A549 (cell line): ENCODE measurements at regions not wholly inside any gene's neighbourhood (a gene's known extent, or its start where the extent isn't known, plus 50 kb on each side); places are given as distances from the start of the nearest gene placed in this dataset.

Source experiments
- ATAC-seq, 2 experiments: fragments of 200-7000 bp in 1 of 2; fragments of >200 bp in 1 of 2; cut with Nextera tagmentation in 1 of 2; cut with Tn5 transposase in 1 of 2; 3 replicates each; pipeline versions ENCODE4 v1.8.0 to v1.9.1; 2018 to 2020; ENCODE audit warnings: mild to moderate bottlenecking in 1 of 2, moderate library complexity in 1 of 2
- CTCF ChIA-PET: fragments of 300-600 bp; sonication (Branson Sonifier 250); formaldehyde crosslinking; extraction: SDS; loops from one replicate; lab custom pipeline; 2021; ENCODE audit warnings: antibody characterized with exemption, inconsistent platforms; lab: Yijun Ruan, JAX
- POLR2A ChIA-PET: fragments of 350-600 bp; formaldehyde crosslinking; extraction: SDS; loops from one replicate; lab custom pipeline; 2021; ENCODE audit warnings: antibody characterized with exemption, inconsistent platforms; lab: Yijun Ruan, JAX
- DNase-seq, 2 experiments: peaks; one replicate each; pipeline versions ENCODE4 v3.0.0 to v3.0.0-alpha.2; 2011 to 2016; ENCODE audit warnings: low read depth in 1 of 2, low spot score in 1 of 2
- FAIRE-seq: peaks from 2 replicates; lab custom pipeline; 2011; peaks lifted over from hg19 to GRCh38; lab: Jason Lieb, UNC
- H3K27ac ChIP-seq, 2 experiments: fragments of >200 bp; sonication (Bioruptor Twin); formaldehyde crosslinking; 3 replicates each; pipeline ENCODE4 v1.5.1; 2016 to 2017
- H3K4me1 ChIP-seq: fragments of >200 bp; sonication (Bioruptor Twin); formaldehyde crosslinking; 3 replicates; pipeline ENCODE4 v1.6.1; 2016
- H3K4me2 ChIP-seq: fragments of >200 bp; sonication (Bioruptor Twin); formaldehyde crosslinking; 3 replicates; pipeline ENCODE4 v1.6.1; 2016
- H3K4me3 ChIP-seq: fragments of >200 bp; sonication (Bioruptor Twin); formaldehyde crosslinking; 3 replicates; pipeline ENCODE4 v1.5.1; 2016
- H3K9me3 ChIP-seq: fragments of >200 bp; sonication (Bioruptor Twin); formaldehyde crosslinking; 3 replicates; pipeline ENCODE4 v1.6.1; 2016
- BHLHE40 ChIP-seq: IDR thresholded peaks from 2 replicates; pipeline ENCODE4 v1.6.1; 2012; ENCODE audit warnings: low read depth, low read length, inconsistent platforms
- CHD4 ChIP-seq: fragments of 200-600 bp; sonication (generic); IDR thresholded peaks from 2 replicates; pipeline ENCODE4 v1.6.1; 2016; ENCODE audit warnings: antibody characterized with exemption, mild to moderate bottlenecking, borderline replicate concordance
- EHF ChIP-seq: fragments of 250-450 bp; sonication (Bioruptor Pico); IDR thresholded peaks from 2 replicates; pipeline ENCODE4 v1.5.0; 2020; ENCODE audit warnings: mild to moderate bottlenecking
- ESRRA ChIP-seq: fragments of 150-350 bp; IDR thresholded peaks from 2 replicates; pipeline ENCODE4 v1.6.1; 2014; ENCODE audit warnings: mild to moderate bottlenecking, low read length, borderline replicate concordance
- FOSL2 ChIP-seq, 2 experiments: fragments of 450-650 bp in 1 of 2; fragments of >200 bp in 1 of 2; sonication (Bioruptor Twin) in 1 of 2; formaldehyde crosslinking; IDR thresholded peaks; 2 replicates each; pipeline versions ENCODE4 v1.5.0 to v1.6.1; 2016 to 2020; ENCODE audit warnings: mild to moderate bottlenecking in 1 of 2, moderate library complexity in 1 of 2
- HDAC2 ChIP-seq: fragments of 200-600 bp; sonication (generic); IDR thresholded peaks from 2 replicates; pipeline ENCODE4 v1.6.1; 2016
- HOXB13 ChIP-seq: fragments of 250-450 bp; sonication (Bioruptor Pico); IDR thresholded peaks from 2 replicates; pipeline ENCODE4 v1.5.0; 2020; ENCODE audit warnings: low read depth, mild to moderate bottlenecking, moderate library complexity
- JUNB ChIP-seq: fragments of >200 bp; sonication (Bioruptor Twin); formaldehyde crosslinking; IDR thresholded peaks from 2 replicates; pipeline ENCODE4 v1.6.1; 2016
- MAFK ChIP-seq: fragments of 450-650 bp; IDR thresholded peaks from 2 replicates; pipeline ENCODE4 v1.6.1; 2014; ENCODE audit not compliant: partially characterized antibody
- NFE2L2 ChIP-seq: fragments of 150-350 bp; conservative IDR thresholded peaks from 2 replicates; pipeline ENCODE4 v1.6.1; 2014; ENCODE audit warnings: low read length
- NPAS2 ChIP-seq: fragments of 250-450 bp; sonication (Bioruptor Pico); IDR thresholded peaks from 2 replicates; pipeline ENCODE4 v1.8.0; 2022; ENCODE audit warnings: mild to moderate bottlenecking, moderate library complexity, borderline replicate concordance
- POLR2A ChIP-seq: IDR thresholded peaks from 2 replicates; pipeline ENCODE4 v1.6.1; 2012; ENCODE audit warnings: mild to moderate bottlenecking, low read length
- POLR2AphosphoS2 ChIP-seq: conservative IDR thresholded peaks from 2 replicates; pipeline ENCODE4 v1.6.1; 2012; ENCODE audit warnings: low read length, improper control_type of control experiment, inconsistent platforms
- RCOR1 ChIP-seq: fragments of 150-350 bp; IDR thresholded peaks from 2 replicates; pipeline ENCODE4 v1.6.1; 2014; ENCODE audit warnings: antibody characterized with exemption, low read length, low read depth
- SMC3 ChIP-seq: fragments of >200 bp; sonication (Bioruptor Twin); formaldehyde crosslinking; IDR thresholded peaks from 3 replicates; pipeline ENCODE4 v1.6.1; 2018; ENCODE audit warnings: inconsistent platforms
- SREBF2 ChIP-seq: fragments of 450-650 bp; IDR thresholded peaks from 2 replicates; pipeline ENCODE4 v1.6.1; 2014; ENCODE audit warnings: mild to moderate bottlenecking, moderate library complexity
- TP53 ChIP-seq: fragments of 250-450 bp; sonication (Bioruptor Pico); IDR thresholded peaks from 2 replicates; pipeline ENCODE4 v1.5.0; 2021; ENCODE audit warnings: mild to moderate bottlenecking, moderate library complexity
- ZFP36 ChIP-seq: fragments of 450-650 bp; IDR thresholded peaks from 2 replicates; pipeline ENCODE4 v1.6.1; 2014; ENCODE audit warnings: borderline replicate concordance; ENCODE audit not compliant: partially characterized antibody
- WGBS: methylation state at CpG from one replicate; pipeline ENCODE4 v1.1.6; 2017; ENCODE audit errors: missing lambda C conversion rate; 5-methylcytosine and 5-hydroxymethylcytosine counted together
- TF ChIP-seq, protein P1 (sequence below): IDR thresholded peaks from 2 replicates; pipeline ENCODE4 v1.6.1; 2012
- TF ChIP-seq, protein P2 (sequence below): IDR thresholded peaks from 2 replicates; pipeline ENCODE4 v1.6.1; 2012; ENCODE audit warnings: low read depth, borderline replicate concordance
- TF ChIP-seq, protein P3 (sequence below): fragments of 200-600 bp; sonication (generic); IDR thresholded peaks from 2 replicates; pipeline ENCODE4 v1.6.1; 2016; ENCODE audit warnings: antibody characterized with exemption, mild to moderate bottlenecking, moderate library complexity

DNA sequence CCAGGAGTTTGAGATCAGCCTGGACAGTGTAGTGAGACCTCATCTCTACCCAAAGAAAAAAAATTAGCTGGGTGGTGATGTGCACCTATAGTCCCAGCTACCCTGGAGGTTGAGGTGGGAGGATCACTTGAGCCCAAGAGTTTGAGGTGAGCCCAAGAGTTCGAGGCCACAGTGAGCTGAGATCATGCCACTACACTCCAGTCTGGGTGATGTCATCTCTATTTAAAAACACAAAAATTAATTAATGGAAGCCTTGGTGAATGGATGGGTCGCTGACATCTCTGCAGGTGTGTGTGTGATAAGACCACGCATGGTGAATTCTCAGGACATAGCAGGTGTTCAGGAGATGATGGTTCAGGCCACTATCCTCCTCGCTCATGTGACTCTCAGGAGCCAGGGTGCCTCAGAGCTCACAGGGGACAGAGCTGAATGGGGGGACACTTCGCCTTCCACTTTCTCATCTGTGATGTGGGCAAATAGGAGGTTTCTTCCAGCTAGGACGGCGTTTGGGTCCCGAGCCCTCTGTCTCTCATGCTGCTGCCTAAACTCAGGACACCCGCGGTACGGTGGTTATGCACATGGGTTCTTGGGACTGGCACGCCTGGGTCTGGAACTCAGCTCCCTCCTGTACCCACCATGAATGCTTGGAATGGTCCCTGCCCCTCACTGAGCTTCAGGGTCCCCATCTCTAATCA, 113.4 kb upstream of the ZBTB40 start:
- no peak overlapping the region for H3K4me3 ChIP-seq
- FAIRE-seq, result no peak
- no peak overlapping the region for H3K27ac ChIP-seq
- WGBS, result 65% methylated on average over 12 of the region's 12 CpGs
- no peak for ATAC-seq
- no peak for DNase-seq
- POLR2A ChIA-PET, result no interaction called here
- peaks cover 2% of the 10 kb centered on the region for H3K4me1 ChIP-seq
- CTCF ChIA-PET, result interaction anchor here (1.3 kb wide), 1 partner anchor 26 kb away, joined by 4 read pairs; no protein-coding TSS in a partner anchor
- no peaks in the 10 kb centered on the region for H3K9me3 ChIP-seq
- TF ChIP-seq EHF, result no peak
- TF ChIP-seq RCOR1, result no peak
- no peak for TF ChIP-seq FOSL2 (IDR thresholded peaks at IDR 0.05)
- TF ChIP-seq FOSL2 (CRISPR knock-in tag; IDR thresholded peaks at IDR 0.05), result no peak
- TF ChIP-seq, protein P1, sequence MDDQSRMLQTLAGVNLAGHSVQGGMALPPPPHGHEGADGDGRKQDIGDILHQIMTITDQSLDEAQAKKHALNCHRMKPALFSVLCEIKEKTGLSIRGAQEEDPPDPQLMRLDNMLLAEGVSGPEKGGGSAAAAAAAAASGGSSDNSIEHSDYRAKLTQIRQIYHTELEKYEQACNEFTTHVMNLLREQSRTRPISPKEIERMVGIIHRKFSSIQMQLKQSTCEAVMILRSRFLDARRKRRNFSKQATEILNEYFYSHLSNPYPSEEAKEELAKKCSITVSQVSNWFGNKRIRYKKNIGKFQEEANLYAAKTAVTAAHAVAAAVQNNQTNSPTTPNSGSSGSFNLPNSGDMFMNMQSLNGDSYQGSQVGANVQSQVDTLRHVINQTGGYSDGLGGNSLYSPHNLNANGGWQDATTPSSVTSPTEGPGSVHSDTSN, result no peak
- no peak for TF ChIP-seq NFE2L2
- TF ChIP-seq MAFK, result no peak
- no peak for TF ChIP-seq CHD4
- no peak for TF ChIP-seq ESRRA
- no peak for TF ChIP-seq POLR2A
- TF ChIP-seq, protein P2, sequence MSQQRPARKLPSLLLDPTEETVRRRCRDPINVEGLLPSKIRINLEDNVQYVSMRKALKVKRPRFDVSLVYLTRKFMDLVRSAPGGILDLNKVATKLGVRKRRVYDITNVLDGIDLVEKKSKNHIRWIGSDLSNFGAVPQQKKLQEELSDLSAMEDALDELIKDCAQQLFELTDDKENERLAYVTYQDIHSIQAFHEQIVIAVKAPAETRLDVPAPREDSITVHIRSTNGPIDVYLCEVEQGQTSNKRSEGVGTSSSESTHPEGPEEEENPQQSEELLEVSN, result no peak
- no peak for TF ChIP-seq HDAC2
- TF ChIP-seq TP53 (CRISPR knock-in tag), result no peak
- TF ChIP-seq SREBF2, result no peak
- H3K4me2 ChIP-seq, result no peak overlapping the region

DNA sequence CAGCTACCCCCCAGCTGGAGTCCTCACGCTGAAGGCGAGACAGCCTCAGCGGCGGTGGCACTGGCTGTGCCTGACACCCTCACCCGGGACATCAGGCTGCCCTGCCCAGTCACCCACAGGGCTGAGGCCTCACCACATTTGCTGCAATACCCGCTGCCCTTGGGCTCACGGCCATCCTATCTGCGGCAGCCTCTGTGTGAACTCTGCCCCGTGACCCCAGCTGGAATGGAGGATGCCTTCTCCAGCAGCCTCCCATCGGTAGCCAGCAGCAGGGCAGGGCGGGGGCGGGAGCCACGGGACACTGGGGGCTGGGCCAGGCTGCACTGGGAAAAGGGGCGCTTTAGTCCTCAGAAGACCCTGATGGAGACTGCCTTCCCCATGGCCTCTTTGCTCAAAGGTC, 112.4 kb upstream of the ZBTB40 start:
- TF ChIP-seq SREBF2 (no peak), CHD4 (no peak), SMC3 (no peak), POLR2A (no peak), JUNB (no peak), POLR2AphosphoS2 (no peak), BHLHE40 (no peak), ZFP36 (no peak), ESRRA (no peak), NPAS2 (no peak)
- TF ChIP-seq, protein P2, result no peak
- CTCF ChIA-PET, result interaction anchor here (1.3 kb wide), 1 partner anchor 25 kb away, joined by 4 read pairs; no protein-coding TSS in a partner anchor
- DNase-seq, result no peak
- no peaks in the 10 kb centered on the region for H3K9me3 ChIP-seq
- no peak overlapping the region for H3K4me2 ChIP-seq
- ATAC-seq, result no peak
- no peak for FAIRE-seq
- H3K4me3 ChIP-seq, result no peak overlapping the region
- 88% methylated on average over 3 of the region's 14 CpGs for WGBS
- no peak overlapping the region for H3K27ac ChIP-seq
- POLR2A ChIA-PET, result no interaction called here
- no peaks in the 10 kb centered on the region for H3K4me1 ChIP-seq

DNA sequence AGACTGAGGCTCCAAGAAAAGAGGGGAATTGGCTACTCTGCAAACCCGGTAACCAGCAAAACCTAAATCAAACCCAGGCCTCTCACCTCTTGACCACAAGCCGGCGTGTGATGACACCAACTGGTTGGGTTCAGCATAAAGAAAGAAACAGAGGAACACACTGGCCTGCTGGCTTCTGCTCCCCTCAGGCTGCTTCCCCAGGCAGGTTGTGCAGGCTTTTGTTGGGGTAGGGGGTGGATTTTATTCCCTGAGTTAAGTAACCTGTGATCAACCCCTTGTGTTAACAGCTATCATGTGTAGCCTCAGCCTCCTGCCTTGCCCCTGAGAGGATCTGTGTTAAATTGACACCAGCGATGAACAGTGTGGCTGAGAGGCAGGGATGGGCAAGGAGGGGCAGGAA, 111.6 kb upstream of the ZBTB40 start:
- TF ChIP-seq, protein P3, sequence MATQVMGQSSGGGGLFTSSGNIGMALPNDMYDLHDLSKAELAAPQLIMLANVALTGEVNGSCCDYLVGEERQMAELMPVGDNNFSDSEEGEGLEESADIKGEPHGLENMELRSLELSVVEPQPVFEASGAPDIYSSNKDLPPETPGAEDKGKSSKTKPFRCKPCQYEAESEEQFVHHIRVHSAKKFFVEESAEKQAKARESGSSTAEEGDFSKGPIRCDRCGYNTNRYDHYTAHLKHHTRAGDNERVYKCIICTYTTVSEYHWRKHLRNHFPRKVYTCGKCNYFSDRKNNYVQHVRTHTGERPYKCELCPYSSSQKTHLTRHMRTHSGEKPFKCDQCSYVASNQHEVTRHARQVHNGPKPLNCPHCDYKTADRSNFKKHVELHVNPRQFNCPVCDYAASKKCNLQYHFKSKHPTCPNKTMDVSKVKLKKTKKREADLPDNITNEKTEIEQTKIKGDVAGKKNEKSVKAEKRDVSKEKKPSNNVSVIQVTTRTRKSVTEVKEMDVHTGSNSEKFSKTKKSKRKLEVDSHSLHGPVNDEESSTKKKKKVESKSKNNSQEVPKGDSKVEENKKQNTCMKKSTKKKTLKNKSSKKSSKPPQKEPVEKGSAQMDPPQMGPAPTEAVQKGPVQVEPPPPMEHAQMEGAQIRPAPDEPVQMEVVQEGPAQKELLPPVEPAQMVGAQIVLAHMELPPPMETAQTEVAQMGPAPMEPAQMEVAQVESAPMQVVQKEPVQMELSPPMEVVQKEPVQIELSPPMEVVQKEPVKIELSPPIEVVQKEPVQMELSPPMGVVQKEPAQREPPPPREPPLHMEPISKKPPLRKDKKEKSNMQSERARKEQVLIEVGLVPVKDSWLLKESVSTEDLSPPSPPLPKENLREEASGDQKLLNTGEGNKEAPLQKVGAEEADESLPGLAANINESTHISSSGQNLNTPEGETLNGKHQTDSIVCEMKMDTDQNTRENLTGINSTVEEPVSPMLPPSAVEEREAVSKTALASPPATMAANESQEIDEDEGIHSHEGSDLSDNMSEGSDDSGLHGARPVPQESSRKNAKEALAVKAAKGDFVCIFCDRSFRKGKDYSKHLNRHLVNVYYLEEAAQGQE, result no peak
- TF ChIP-seq HDAC2 (no peak), HOXB13 (CRISPR knock-in tag) (no peak)
- H3K4me3 ChIP-seq, result no peak overlapping the region
- DNase-seq (no peak), ATAC-seq (no peak), FAIRE-seq (no peak)
- ChIA-PET CTCF (interaction anchor here (0.6 to 0.7 kb wide), 2 partner anchors 16 to 300 kb away, joined by 3 read pairs; no protein-coding TSS in a partner anchor), POLR2A (no interaction called here)
- 95% methylated on average over 3 of the region's 4 CpGs for WGBS
- H3K27ac ChIP-seq, result no peak overlapping the region
- no peak overlapping the region for H3K4me2 ChIP-seq
- no peaks in the 10 kb centered on the region for H3K4me1 ChIP-seq
- no peaks in the 10 kb centered on the region for H3K9me3 ChIP-seq
